ENCODE measurements at regions not wholly inside any gene's neighbourhood (a gene's known extent, or its start where the extent isn't known, plus 50 kb on each side); places are given as distances from the start of the nearest gene placed in this dataset.

- H3K9ac ChIP-seq = no peak overlapping the region
- no peaks in the 10 kb centered on the region for H3K27me3 ChIP-seq (ENCODE audit: control insufficient read depth, insufficient read depth, low read length)
- H3K79me2 ChIP-seq = no peaks in the 10 kb centered on the region
- no peaks in the 10 kb centered on the region for H3K4me1 ChIP-seq
- no peak overlapping the region for H3K4me2 ChIP-seq (ENCODE audit: low read length)
- H3K36me3 ChIP-seq (ENCODE audit: control insufficient read depth, insufficient read depth, low read length) = no peaks in the 10 kb centered on the region
- TF ChIP-seq CTCF (IDR thresholded peaks at IDR 0.05) = no peak
- H2AFZ ChIP-seq = no peak overlapping the region
- H3K4me3 ChIP-seq (ENCODE audit: low read depth, low read length) = no peak overlapping the region
- no peak overlapping the region for H3K27ac ChIP-seq
- no peaks in the 10 kb centered on the region for H3K9me3 ChIP-seq (ENCODE audit: control insufficient read depth, low read length)
These were observed 118.2 kb upstream of the PDE4B start for GRCh38 chr1:65674522-65674921.

- Histone ChIP-seq H3K4me2 (ENCODE audit: low read length) (no peak overlapping the region), H2AFZ (no peak overlapping the region), H3K9me3 (ENCODE audit: control insufficient read depth, low read length) (no peaks in the 10 kb centered on the region), H3K79me2 (no peaks in the 10 kb centered on the region), H3K9ac (no peak overlapping the region), H3K36me3 (ENCODE audit: control insufficient read depth, insufficient read depth, low read length) (no peaks in the 10 kb centered on the region), H3K27me3 (ENCODE audit: control insufficient read depth, insufficient read depth, low read length) (no peaks in the 10 kb centered on the region), H3K4me1 (no peaks in the 10 kb centered on the region), H3K27ac (no peak overlapping the region), H3K4me3 (ENCODE audit: low read depth, low read length) (no peak overlapping the region)
- TF ChIP-seq CTCF (IDR thresholded peaks at IDR 0.05) = no peak
These were observed 112.9 kb upstream of the PDE4B start for GRCh38 chr1:65679773-65680172.

GRCh38 chr1:65681096-65681495, 111.6 kb upstream of the PDE4B start:
- Histone ChIP-seq H3K79me2 (no peaks in the 10 kb centered on the region), H3K27me3 (ENCODE audit: control insufficient read depth, insufficient read depth, low read length) (no peaks in the 10 kb centered on the region), H2AFZ (no peak overlapping the region), H3K9ac (no peak overlapping the region), H3K4me1 (no peaks in the 10 kb centered on the region), H3K4me2 (ENCODE audit: low read length) (no peak overlapping the region), H3K9me3 (ENCODE audit: control insufficient read depth, low read length) (no peaks in the 10 kb centered on the region), H3K27ac (no peak overlapping the region), H3K4me3 (ENCODE audit: low read depth, low read length) (no peak overlapping the region), H3K36me3 (ENCODE audit: control insufficient read depth, insufficient read depth, low read length) (no peaks in the 10 kb centered on the region)
- no peak for TF ChIP-seq CTCF (IDR thresholded peaks at IDR 0.05)

- H2AFZ ChIP-seq = peak overlapping the region; percentile 46
- H3K4me2 ChIP-seq (ENCODE audit: low read length) = no peak overlapping the region
- no peaks in the 10 kb centered on the region for H3K9me3 ChIP-seq (ENCODE audit: control insufficient read depth, low read length)
- H3K27ac ChIP-seq = no peak overlapping the region
- no peaks in the 10 kb centered on the region for H3K27me3 ChIP-seq (ENCODE audit: control insufficient read depth, insufficient read depth, low read length)
- H3K4me1 ChIP-seq = no peaks in the 10 kb centered on the region
- TF ChIP-seq CTCF (IDR thresholded peaks at IDR 0.05) = peak; percentile 85
- no peak overlapping the region for H3K9ac ChIP-seq
- H3K79me2 ChIP-seq = no peaks in the 10 kb centered on the region
- no peak overlapping the region for H3K4me3 ChIP-seq (ENCODE audit: low read depth, low read length)
- no peaks in the 10 kb centered on the region for H3K36me3 ChIP-seq (ENCODE audit: control insufficient read depth, insufficient read depth, low read length)
These were observed 105.1 kb upstream of the PDE4B start for GRCh38 chr1:65687428-65688214.

- Histone ChIP-seq H3K9ac (no peak overlapping the region), H2AFZ (no peak overlapping the region), H3K79me2 (no peaks in the 10 kb centered on the region), H3K4me1 (no peaks in the 10 kb centered on the region), H3K27me3 (ENCODE audit: control insufficient read depth, insufficient read depth, low read length) (no peaks in the 10 kb centered on the region), H3K4me2 (ENCODE audit: low read length) (no peak overlapping the region), H3K36me3 (ENCODE audit: control insufficient read depth, insufficient read depth, low read length) (no peaks in the 10 kb centered on the region), H3K27ac (no peak overlapping the region), H3K9me3 (ENCODE audit: control insufficient read depth, low read length) (no peaks in the 10 kb centered on the region), H3K4me3 (ENCODE audit: low read depth, low read length) (no peak overlapping the region)
- no peak for TF ChIP-seq CTCF (IDR thresholded peaks at IDR 0.05)
These were observed 104.5 kb upstream of the PDE4B start for GRCh38 chr1:65688215-65688566.

Data from parathyroid adenoma (tissue), 2 donors.